IPS-20b (cell line): ENCODE measurements at regions not wholly inside any gene's neighbourhood (a gene's known extent, or its start where the extent isn't known, plus 50 kb on each side); places are given as distances from the start of the nearest gene placed in this dataset.
"Not testable (repeated sequence)": the region's sequence is repeated elsewhere in the genome, so short reads cannot be mapped to it uniquely, and the experiment has no call there.

Experiments used
- H3K27ac ChIP-seq: one replicate; pipeline ENCODE4 v1.5.1; 2013; ENCODE audit warnings: low read length
- H3K27me3 ChIP-seq: 2 replicates; pipeline ENCODE4 v1.6.1; 2013; ENCODE audit warnings: mild to moderate bottlenecking, low read length, inconsistent platforms; ENCODE audit not compliant: insufficient read depth
- H3K36me3 ChIP-seq: 2 replicates; pipeline ENCODE4 v1.6.1; 2013; ENCODE audit warnings: low read depth, mild to moderate bottlenecking, inconsistent platforms, low read length, moderate library complexity; ENCODE audit not compliant: insufficient read depth
- H3K4me1 ChIP-seq: 2 replicates; pipeline ENCODE4 v1.6.1; 2013; ENCODE audit warnings: mild to moderate bottlenecking, control low read depth, inconsistent platforms, low read length, moderate library complexity; ENCODE audit not compliant: insufficient read depth
- H3K4me3 ChIP-seq: 2 replicates; pipeline ENCODE4 v1.5.1; 2013; ENCODE audit warnings: mild to moderate bottlenecking, low read length, inconsistent platforms
- H3K9ac ChIP-seq: 2 replicates; pipeline ENCODE4 v1.6.1; 2013; ENCODE audit warnings: low read depth, mild to moderate bottlenecking, inconsistent platforms, low read length, moderate library complexity
- H3K9me3 ChIP-seq: 2 replicates; pipeline ENCODE4 v1.6.1; 2013; ENCODE audit warnings: mild to moderate bottlenecking, low read depth, low read length, inconsistent platforms; ENCODE audit not compliant: insufficient read depth

DNA sequence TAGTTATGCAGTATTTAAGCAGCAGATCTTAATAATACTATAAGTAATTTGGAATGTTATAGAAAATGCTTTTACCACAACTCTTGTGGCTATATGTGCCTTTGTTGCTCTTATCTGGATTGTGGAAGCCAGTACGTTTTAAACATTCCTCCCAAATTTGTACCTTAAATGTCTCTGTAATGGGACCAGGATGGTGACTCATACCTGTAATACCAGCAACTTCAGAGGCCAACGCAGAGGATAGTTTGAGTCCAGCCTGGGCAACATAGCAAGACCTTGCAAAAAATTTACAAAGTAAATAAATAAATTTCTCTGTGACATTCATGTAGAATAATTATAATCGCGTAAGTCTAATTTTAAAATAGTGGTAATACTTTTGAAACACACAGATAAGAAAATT, 283.1 kb downstream of the POM121L12 start:
- Histone ChIP-seq H3K27me3 (no peaks in the 10 kb centered on the region), H3K4me1 (no peaks in the 10 kb centered on the region), H3K4me3 (no peak overlapping the region), H3K27ac (no peak overlapping the region), H3K9ac (no peak overlapping the region), H3K36me3 (no peaks in the 10 kb centered on the region), H3K9me3 (peaks cover 2% of the 10 kb centered on the region; the same call in 1 of the 2 replicates)

DNA sequence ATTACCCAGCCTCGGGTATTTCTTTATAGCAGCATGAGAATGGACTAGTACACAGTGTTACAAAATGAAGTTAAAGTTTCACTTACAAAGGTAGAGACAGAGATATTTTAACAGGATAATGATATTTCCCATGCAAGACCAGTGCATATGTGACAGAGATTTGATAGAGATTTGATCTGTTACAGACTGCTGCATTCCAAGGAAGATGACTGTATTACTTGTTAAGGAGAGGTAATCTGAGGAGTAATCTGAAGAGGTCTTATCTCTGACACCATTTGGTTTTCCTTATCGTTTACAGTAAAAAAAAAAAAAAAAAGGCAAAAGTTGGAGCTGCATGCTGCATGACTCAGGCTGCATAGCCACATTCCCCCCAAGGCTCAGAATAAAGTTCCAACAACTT, 289.6 kb downstream of the POM121L12 start:
- Histone ChIP-seq H3K27me3 (no peaks in the 10 kb centered on the region), H3K9ac (no peak overlapping the region)

DNA sequence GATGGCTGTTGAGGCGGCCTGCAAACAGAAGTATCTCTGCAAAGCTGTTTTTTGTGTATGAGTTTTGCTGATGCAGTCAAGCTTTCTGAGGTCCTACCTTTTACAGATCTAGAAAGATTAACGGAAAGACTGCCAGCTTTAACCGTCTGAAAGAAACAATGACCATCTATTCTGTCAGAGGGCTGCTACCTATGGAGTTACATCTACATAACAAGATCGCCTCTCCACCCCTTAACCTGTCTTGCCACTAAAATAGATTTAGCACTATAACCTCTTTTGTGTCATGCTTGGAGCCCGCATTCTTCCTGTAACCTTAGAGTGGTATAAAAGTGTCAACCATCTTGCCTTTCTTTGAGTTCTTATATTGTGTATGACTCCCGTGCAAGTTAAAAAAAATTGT, 291.2 kb downstream of the POM121L12 start:
- peak overlapping the region; percentile 44 for H3K4me3 ChIP-seq
- H3K4me1 ChIP-seq, result peaks cover 15% of the 10 kb centered on the region; the same call in 1 of the 2 replicates
- H3K27me3 ChIP-seq, result no peaks in the 10 kb centered on the region
- no peaks in the 10 kb centered on the region for H3K36me3 ChIP-seq
- peak overlapping the region; percentile 57 for H3K27ac ChIP-seq
- H3K9ac ChIP-seq, result peak overlapping the region; percentile 55
- peaks cover 2% of the 10 kb centered on the region; the same call in 1 of the 2 replicates for H3K9me3 ChIP-seq

More for the DNA sequence above, 289.6 kb downstream of the POM121L12 start:
- no peaks in the 10 kb centered on the region for H3K36me3 ChIP-seq
- peaks cover 15% of the 10 kb centered on the region; the same call in 1 of the 2 replicates for H3K4me1 ChIP-seq
- peaks cover 2% of the 10 kb centered on the region; the same call in 1 of the 2 replicates for H3K9me3 ChIP-seq
- H3K4me3 ChIP-seq, result no peak overlapping the region
- H3K27ac ChIP-seq, result no peak overlapping the region

DNA sequence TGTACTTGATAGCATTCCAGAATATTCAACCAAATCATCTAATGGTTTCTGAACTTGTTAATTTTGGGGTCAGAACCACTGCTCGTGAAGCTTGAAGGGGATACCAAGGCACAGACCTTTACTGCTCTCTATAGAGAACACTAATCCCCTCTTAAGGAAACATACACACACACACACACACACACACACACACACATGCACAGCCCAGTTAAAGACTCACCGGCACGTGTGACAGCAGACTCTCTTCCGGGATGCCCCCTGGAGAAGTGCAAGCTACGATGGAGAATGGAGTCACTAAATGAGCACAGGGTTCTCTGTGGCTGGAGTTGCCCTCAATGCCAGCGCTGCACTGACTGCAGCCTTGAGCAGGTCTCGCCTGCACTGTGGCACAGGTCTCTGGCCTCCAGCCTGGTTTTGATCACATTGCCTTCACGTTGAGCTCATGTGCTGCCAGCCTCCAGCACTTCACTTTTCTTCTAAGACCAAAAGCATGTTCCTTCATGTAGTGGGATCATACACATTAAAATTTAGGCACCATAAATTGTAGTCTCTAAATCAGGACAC, 300.8 kb downstream of the POM121L12 start:
- no peaks in the 10 kb centered on the region for H3K36me3 ChIP-seq
- no peaks in the 10 kb centered on the region for H3K4me1 ChIP-seq
- H3K27ac ChIP-seq, result no peak overlapping the region

DNA sequence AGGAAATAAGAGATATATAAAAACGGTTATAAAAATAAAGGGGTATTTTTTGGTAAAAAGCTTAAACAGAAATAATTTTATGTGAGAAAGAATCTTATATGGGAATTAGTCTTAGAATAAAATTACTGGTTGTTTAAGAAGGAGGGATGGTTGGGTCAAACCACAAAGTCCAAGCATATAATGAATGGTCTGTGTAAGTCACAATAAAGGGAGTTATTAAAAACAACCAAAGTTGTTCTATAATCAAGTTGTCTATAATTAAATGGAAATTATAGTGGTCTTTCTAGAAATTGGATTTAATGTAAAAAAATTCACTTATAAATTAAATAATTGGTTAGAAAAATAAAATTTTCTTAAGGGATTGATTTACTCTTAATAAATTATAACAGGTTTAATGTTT, 304.8 kb downstream of the POM121L12 start:
- Histone ChIP-seq H3K9ac (no peak overlapping the region), H3K27ac (no peak overlapping the region), H3K9me3 (peaks cover 72% of the 10 kb centered on the region), H3K4me1 (no peaks in the 10 kb centered on the region), H3K4me3 (no peak overlapping the region), H3K36me3 (peaks cover 4% of the 10 kb centered on the region; the same call in 1 of the 2 replicates), H3K27me3 (no peaks in the 10 kb centered on the region)

More for the DNA sequence above, 300.8 kb downstream of the POM121L12 start:
- Histone ChIP-seq H3K27me3 (no peaks in the 10 kb centered on the region), H3K4me3 (no peak overlapping the region), H3K9me3 (peaks cover 40% of the 10 kb centered on the region), H3K9ac (no peak overlapping the region)

DNA sequence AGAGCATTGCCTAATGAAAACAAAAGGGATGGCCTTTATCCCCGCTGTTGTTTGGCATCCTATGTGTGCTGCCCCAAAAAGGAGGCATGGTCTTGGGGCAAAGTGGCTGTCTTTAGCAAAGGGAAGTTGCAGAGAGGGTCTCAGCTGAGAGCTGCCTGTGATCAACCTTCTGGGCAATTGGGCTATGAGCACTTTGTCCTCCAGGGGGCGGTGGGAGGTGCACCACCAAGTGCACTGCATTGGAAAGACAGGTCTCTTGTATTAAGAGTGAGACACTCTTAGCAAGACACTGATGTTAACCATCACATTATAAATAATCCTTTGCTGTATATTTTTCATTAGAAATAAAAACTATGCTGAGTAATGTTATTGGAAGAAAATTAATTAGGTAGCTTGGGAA, 314.8 kb downstream of the POM121L12 start:
- no peak overlapping the region for H3K4me3 ChIP-seq
- 0 out of 2 replicates have a peak, but pooled peaks cover 4% of the 10 kb centered on the region for H3K9me3 ChIP-seq
- no peaks in the 10 kb centered on the region for H3K27me3 ChIP-seq
- H3K27ac ChIP-seq, result no peak overlapping the region
- no peaks in the 10 kb centered on the region for H3K4me1 ChIP-seq
- H3K36me3 ChIP-seq, result no peaks in the 10 kb centered on the region
- H3K9ac ChIP-seq, result no peak overlapping the region

DNA sequence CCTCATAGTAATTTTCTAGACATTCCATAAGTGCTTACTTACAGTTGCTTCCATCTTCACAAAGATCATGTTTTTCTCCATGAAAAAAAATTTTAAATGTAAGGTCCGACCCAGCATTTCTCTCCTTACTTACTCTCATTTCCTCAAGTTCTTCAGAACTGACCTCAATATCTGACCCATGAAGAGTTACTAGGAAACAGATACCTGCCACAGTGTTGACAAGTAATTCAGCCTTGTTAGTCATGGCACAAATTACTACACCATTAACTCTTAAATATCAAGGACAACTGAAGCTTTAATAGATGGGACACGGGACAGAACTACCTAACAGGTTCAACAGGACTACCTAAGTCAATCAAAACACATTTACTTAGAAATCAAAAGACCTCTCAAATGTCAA, 316.2 kb downstream of the POM121L12 start:
- H3K27ac ChIP-seq, result no peak overlapping the region
- H3K36me3 ChIP-seq, result no peaks in the 10 kb centered on the region

DNA sequence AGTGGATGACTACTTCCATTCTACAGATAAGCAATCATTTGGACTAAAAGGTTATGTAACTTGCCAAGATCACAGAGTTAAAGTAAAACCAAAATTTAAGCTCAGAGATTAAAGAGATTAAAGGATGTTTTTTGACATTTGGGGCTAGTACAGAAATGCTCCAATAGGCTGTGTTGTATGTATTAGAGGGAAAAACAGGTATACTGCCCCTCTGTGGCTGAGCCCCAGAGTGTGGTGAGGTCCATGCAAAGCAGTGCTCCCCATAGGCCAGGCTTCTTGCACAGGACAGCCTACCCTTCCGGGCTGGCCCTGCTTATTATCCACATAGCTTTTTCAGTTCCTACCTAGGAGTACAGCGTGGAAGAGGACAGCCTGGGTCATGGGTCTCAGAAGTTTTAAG, 322.8 kb downstream of the POM121L12 start:
- no peak overlapping the region for H3K27ac ChIP-seq
- H3K9ac ChIP-seq, result no peak overlapping the region
- no peaks in the 10 kb centered on the region for H3K27me3 ChIP-seq
- H3K4me3 ChIP-seq, result no peak overlapping the region
- H3K9me3 ChIP-seq, result no peaks in the 10 kb centered on the region
- H3K4me1 ChIP-seq, result no peaks in the 10 kb centered on the region
- no peaks in the 10 kb centered on the region for H3K36me3 ChIP-seq

More for the DNA sequence above, 316.2 kb downstream of the POM121L12 start:
- Histone ChIP-seq H3K4me3 (no peak overlapping the region), H3K9me3 (0 out of 2 replicates have a peak, but pooled peaks cover 4% of the 10 kb centered on the region), H3K9ac (no peak overlapping the region), H3K4me1 (no peaks in the 10 kb centered on the region), H3K27me3 (no peaks in the 10 kb centered on the region)

DNA sequence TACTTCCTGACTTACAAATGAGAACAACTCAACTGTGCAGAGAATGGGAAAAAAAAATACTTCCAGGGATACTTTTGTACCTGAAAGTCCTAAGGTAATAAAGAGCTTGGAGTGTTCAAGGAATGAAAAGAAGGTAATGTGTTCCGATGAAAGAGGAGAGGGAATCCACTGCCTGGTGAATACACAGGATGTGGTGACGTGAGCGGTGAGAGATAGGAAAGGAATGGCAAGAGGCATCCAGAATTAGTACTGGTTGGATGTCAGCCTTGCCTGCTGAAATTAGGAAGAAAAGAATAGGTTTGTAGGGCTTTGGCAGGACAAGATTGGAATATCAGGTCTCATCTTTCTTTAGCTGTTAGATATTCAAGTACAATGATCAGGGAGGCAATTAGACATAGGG, 347.7 kb downstream of the POM121L12 start:
- Histone ChIP-seq H3K4me3 (no peak overlapping the region), H3K27ac (no peak overlapping the region), H3K36me3 (no peaks in the 10 kb centered on the region), H3K9ac (no peak overlapping the region), H3K9me3 (no peaks in the 10 kb centered on the region), H3K4me1 (no peaks in the 10 kb centered on the region), H3K27me3 (no peaks in the 10 kb centered on the region)

DNA sequence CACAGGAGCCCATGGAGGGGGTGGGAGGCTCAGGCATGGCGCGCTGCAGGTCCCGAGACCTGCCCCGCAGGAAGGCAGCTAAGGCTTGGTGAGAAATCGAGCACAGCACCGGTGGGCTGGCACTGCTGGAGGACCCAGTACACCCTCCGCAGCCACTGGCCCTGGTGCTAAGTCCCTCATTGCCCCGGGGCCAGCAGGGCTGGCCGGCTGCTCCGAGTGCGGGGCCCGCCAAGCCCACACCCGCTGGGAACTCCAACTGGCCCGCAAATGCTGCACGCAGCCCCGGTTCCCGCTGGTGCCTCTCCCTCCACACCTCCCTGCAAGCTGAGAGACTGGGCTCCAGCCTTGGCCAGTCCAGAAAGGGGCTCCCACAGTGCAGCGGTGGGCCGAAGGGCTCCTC, 349.8 kb downstream of the POM121L12 start:
- H3K4me1 ChIP-seq, H3K9ac ChIP-seq, H3K9me3 ChIP-seq, H3K27ac ChIP-seq, H3K27me3 ChIP-seq, H3K4me3 ChIP-seq, H3K36me3 ChIP-seq: not testable (repeated sequence)

DNA sequence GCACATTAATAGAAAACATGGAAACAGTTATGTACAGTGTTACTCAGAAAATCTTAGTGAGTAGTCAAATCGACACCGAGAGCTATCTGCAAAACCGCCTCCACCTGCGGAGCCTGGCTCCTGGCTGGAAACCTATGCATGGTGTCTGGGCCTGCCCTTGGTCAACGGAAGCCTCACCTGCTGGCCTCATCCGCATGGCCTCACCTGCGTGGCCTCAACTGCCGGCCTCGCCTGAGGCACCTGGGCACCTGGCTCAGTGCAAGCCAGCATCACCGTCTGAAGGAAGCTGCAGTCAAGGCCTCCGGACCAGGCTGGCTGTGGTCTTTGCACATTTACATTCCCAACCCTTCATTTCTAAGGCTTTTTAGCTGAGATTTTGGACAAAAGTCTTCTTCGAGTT, 352.1 kb downstream of the POM121L12 start:
- no peaks in the 10 kb centered on the region for H3K4me1 ChIP-seq
- H3K27ac ChIP-seq, result no peak overlapping the region
- no peaks in the 10 kb centered on the region for H3K27me3 ChIP-seq
- no peak overlapping the region for H3K4me3 ChIP-seq
- no peaks in the 10 kb centered on the region for H3K9me3 ChIP-seq
- no peak overlapping the region for H3K9ac ChIP-seq
- H3K36me3 ChIP-seq, result no peaks in the 10 kb centered on the region

DNA sequence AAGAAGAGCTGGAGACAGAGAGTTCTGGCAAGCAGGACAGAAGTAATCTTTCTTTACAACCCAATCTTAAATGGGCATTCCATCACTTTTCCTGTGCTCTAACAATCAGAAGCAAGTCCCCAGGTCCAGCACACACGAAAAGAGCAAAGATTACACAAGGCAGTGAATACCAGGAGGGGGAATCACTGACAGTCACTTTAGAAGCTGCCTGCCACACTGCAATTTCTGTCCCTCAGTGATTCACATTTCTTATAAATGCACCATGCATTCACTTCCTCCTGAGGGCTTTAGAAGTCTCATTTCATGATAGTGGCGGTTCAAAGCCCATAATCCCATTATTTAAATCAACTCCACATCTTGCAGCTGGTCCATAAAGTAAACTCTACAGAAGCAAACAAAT, 362.5 kb downstream of the POM121L12 start:
- H3K27ac ChIP-seq, result no peak overlapping the region
- no peak overlapping the region for H3K9ac ChIP-seq
- no peaks in the 10 kb centered on the region for H3K27me3 ChIP-seq
- no peaks in the 10 kb centered on the region for H3K36me3 ChIP-seq
- H3K4me1 ChIP-seq, result no peaks in the 10 kb centered on the region
- H3K9me3 ChIP-seq, result no peaks in the 10 kb centered on the region
- H3K4me3 ChIP-seq, result no peak overlapping the region
